NT2/D1 (cell line): ENCODE measurements at regions not wholly inside any gene's neighbourhood (a gene's known extent, or its start where the extent isn't known, plus 50 kb on each side); places are given as distances from the start of the nearest gene placed in this dataset.

Experiments
- DNase-seq: peaks from one replicate; pipeline ENCODE4 v3.0.0-alpha.2; 2011; ENCODE audit warnings: low read depth, low spot score
- H3K27me3 ChIP-seq: 2 replicates; pipeline ENCODE4 v1.6.0; 2011; ENCODE audit warnings: mild to moderate bottlenecking; ENCODE audit not compliant: insufficient read length, insufficient read depth
- H3K36me3 ChIP-seq: 2 replicates; pipeline ENCODE4 v1.6.1; 2011; ENCODE audit warnings: mild to moderate bottlenecking, low read length, mixed read lengths; ENCODE audit not compliant: insufficient read depth, insufficient read length
- H3K4me1 ChIP-seq: 2 replicates; pipeline ENCODE4 v1.5.1; 2011; ENCODE audit not compliant: insufficient read depth, insufficient read length
- H3K4me3 ChIP-seq: 2 replicates; pipeline ENCODE4 v1.5.1; 2011; ENCODE audit warnings: low read depth; ENCODE audit not compliant: insufficient read length
- H3K9ac ChIP-seq: 2 replicates; pipeline ENCODE4 v1.6.0; 2011; ENCODE audit warnings: low read depth; ENCODE audit not compliant: insufficient read length
- H3K9me3 ChIP-seq: 2 replicates; pipeline ENCODE4 v1.5.1; 2011; ENCODE audit warnings: mild to moderate bottlenecking, low read length; ENCODE audit not compliant: insufficient read depth
- SUZ12 ChIP-seq: IDR thresholded peaks from 2 replicates; pipeline ENCODE4 v1.6.1; 2011; ENCODE audit not compliant: insufficient read length, insufficient read depth; ENCODE audit errors: extremely low read depth
- YY1 ChIP-seq: IDR thresholded peaks from 2 replicates; pipeline ENCODE4 v1.6.1; 2011; ENCODE audit not compliant: insufficient read length, insufficient read depth
- ZNF274 ChIP-seq: IDR thresholded peaks from 2 replicates; pipeline ENCODE4 v1.6.1; 2011; ENCODE audit warnings: mild to moderate bottlenecking, low read depth, low read length

GRCh38 chr11:34754171-34754823 lies 133.4 kb downstream of the EHF start:
- peaks cover 43% of the 10 kb centered on the region for H3K36me3 ChIP-seq
- H3K4me3 ChIP-seq: no peak overlapping the region
- no peak for DNase-seq
- no peaks in the 10 kb centered on the region for H3K4me1 ChIP-seq
- no peak for TF ChIP-seq YY1
- TF ChIP-seq ZNF274: no peak
- TF ChIP-seq SUZ12: no peak
- no peak overlapping the region for H3K9ac ChIP-seq
- H3K27me3 ChIP-seq: no peaks in the 10 kb centered on the region
- H3K9me3 ChIP-seq: no peaks in the 10 kb centered on the region

GRCh38 chr11:34750692-34751405 lies 130.0 kb downstream of the EHF start:
- Histone ChIP-seq H3K4me3 (no peak overlapping the region), H3K9ac (no peak overlapping the region), H3K9me3 (no peaks in the 10 kb centered on the region), H3K4me1 (no peaks in the 10 kb centered on the region), H3K36me3 (peaks cover 23% of the 10 kb centered on the region), H3K27me3 (no peaks in the 10 kb centered on the region)
- TF ChIP-seq ZNF274 (no peak), YY1 (no peak), SUZ12 (no peak)
- DNase-seq: no peak

GRCh38 chr11:34749666-34750659 lies 129.1 kb downstream of the EHF start:
- H3K4me1 ChIP-seq: no peaks in the 10 kb centered on the region
- no peak for DNase-seq

GRCh38 chr11:34748036-34748435 lies 127.1 kb downstream of the EHF start:
- no peaks in the 10 kb centered on the region for H3K9me3 ChIP-seq
- H3K9ac ChIP-seq: no peak overlapping the region
- no peaks in the 10 kb centered on the region for H3K27me3 ChIP-seq
- H3K4me3 ChIP-seq: no peak overlapping the region
- H3K36me3 ChIP-seq: peaks cover 6% of the 10 kb centered on the region
- H3K4me1 ChIP-seq: no peaks in the 10 kb centered on the region
- no peak for TF ChIP-seq ZNF274
- no peak for TF ChIP-seq SUZ12
- no peak for TF ChIP-seq YY1
- no peak for DNase-seq

More at GRCh38 chr11:34749666-34750659, 129.1 kb downstream of the EHF start:
- H3K36me3 ChIP-seq: peaks cover 16% of the 10 kb centered on the region
- TF ChIP-seq YY1 (no peak), ZNF274 (no peak), SUZ12 (no peak)
- no peaks in the 10 kb centered on the region for H3K9me3 ChIP-seq
- H3K9ac ChIP-seq: no peak overlapping the region
- no peak overlapping the region for H3K4me3 ChIP-seq
- H3K27me3 ChIP-seq: no peaks in the 10 kb centered on the region

- Histone ChIP-seq H3K36me3 (peaks cover 6% of the 10 kb centered on the region), H3K9me3 (no peaks in the 10 kb centered on the region), H3K4me3 (no peak overlapping the region), H3K4me1 (no peaks in the 10 kb centered on the region), H3K27me3 (no peaks in the 10 kb centered on the region), H3K9ac (no peak overlapping the region)
- TF ChIP-seq SUZ12 (no peak), ZNF274 (no peak)
- DNase-seq: no peak
Measured at GRCh38 chr11:34747251-34747650, 126.4 kb downstream of the EHF start.

- H3K9ac ChIP-seq: no peak overlapping the region
- H3K4me1 ChIP-seq: no peaks in the 10 kb centered on the region
- DNase-seq: no peak
- H3K9me3 ChIP-seq: no peaks in the 10 kb centered on the region
- no peak overlapping the region for H3K4me3 ChIP-seq
- H3K27me3 ChIP-seq: no peaks in the 10 kb centered on the region
- no peaks in the 10 kb centered on the region for H3K36me3 ChIP-seq
- TF ChIP-seq ZNF274: no peak
- no peak for TF ChIP-seq YY1
- no peak for TF ChIP-seq SUZ12
Measured at GRCh38 chr11:34745195-34745594, 124.3 kb downstream of the EHF start.

- H3K4me3 ChIP-seq: no peak overlapping the region
- H3K9ac ChIP-seq: no peak overlapping the region
- no peaks in the 10 kb centered on the region for H3K27me3 ChIP-seq
- TF ChIP-seq YY1 (no peak), SUZ12 (no peak), ZNF274 (no peak)
- no peaks in the 10 kb centered on the region for H3K9me3 ChIP-seq
- H3K36me3 ChIP-seq: no peaks in the 10 kb centered on the region
- DNase-seq: no peak
- H3K4me1 ChIP-seq: no peaks in the 10 kb centered on the region
Measured at GRCh38 chr11:34744511-34744910, 123.6 kb downstream of the EHF start.
